ENCODE measurements at regions not wholly inside any gene's neighbourhood (a gene's known extent, or its start where the extent isn't known, plus 50 kb on each side); places are given as distances from the start of the nearest gene placed in this dataset.
"Not testable (repeated sequence)": the region's sequence is repeated elsewhere in the genome, so short reads cannot be mapped to it uniquely, and the experiment has no call there.

GRCh38 chr15:96984121-96984671 is 653.7 kb downstream of the NR2F2 start:
- not testable (repeated sequence) for TF ChIP-seq ZNF274 (IDR thresholded peaks at IDR 0.05; ENCODE audit: low read depth, low read length); YY1 (IDR thresholded peaks at IDR 0.05; ENCODE audit: insufficient read depth, insufficient read length)
